HG02588 (cell line): ENCODE measurements at regions not wholly inside any gene's neighbourhood (a gene's known extent, or its start where the extent isn't known, plus 50 kb on each side); places are given as distances from the start of the nearest gene placed in this dataset.

Experiments
- ATAC-seq: cut with Tn5 transposase; IDR thresholded peaks from one replicate; pipeline ENCODE4 v1.9.1; 2021; ENCODE audit warnings: mild to moderate bottlenecking, moderate library complexity; ENCODE audit not compliant: unreplicated experiment

- no peak for ATAC-seq
Observed at GRCh38 chr4:184310881-184311709, 93.4 kb upstream of the ENPP6 start.

- ATAC-seq: no peak
Observed at GRCh38 chr4:184310171-184310567, 92.5 kb upstream of the ENPP6 start.

GRCh38 chr4:184309241-184310170 lies 91.8 kb upstream of the ENPP6 start:
- no peak for ATAC-seq

- no peak for ATAC-seq
Observed at GRCh38 chr4:184306949-184307348, 89.3 kb upstream of the ENPP6 start.

GRCh38 chr4:184306470-184306869 lies 88.8 kb upstream of the ENPP6 start:
- ATAC-seq: no peak

- ATAC-seq: no peak
Observed at GRCh38 chr4:184300816-184301215, 83.1 kb upstream of the ENPP6 start.

GRCh38 chr4:184298254-184298653 lies 80.6 kb upstream of the ENPP6 start:
- ATAC-seq: no peak

GRCh38 chr4:184295206-184295605 lies 77.5 kb upstream of the ENPP6 start:
- ATAC-seq: no peak

GRCh38 chr4:184294606-184295133 lies 77.0 kb upstream of the ENPP6 start:
- ATAC-seq: no peak

GRCh38 chr4:184293552-184293951 lies 75.9 kb upstream of the ENPP6 start:
- no peak for ATAC-seq

GRCh38 chr4:184292877-184293276 lies 75.2 kb upstream of the ENPP6 start:
- no peak for ATAC-seq

- no peak for ATAC-seq
Observed at GRCh38 chr4:184292465-184292867, 74.8 kb upstream of the ENPP6 start.

GRCh38 chr4:184289179-184289535 lies 71.5 kb upstream of the ENPP6 start:
- no peak for ATAC-seq

- peak; percentile 68 for ATAC-seq
Observed at GRCh38 chr4:184288451-184289178, 70.9 kb upstream of the ENPP6 start.

- no peak for ATAC-seq
Observed at GRCh38 chr4:184287697-184288255, 70.1 kb upstream of the ENPP6 start.

GRCh38 chr4:184286358-184286757 lies 68.7 kb upstream of the ENPP6 start:
- no peak for ATAC-seq

- no peak for ATAC-seq
Observed at GRCh38 chr4:184284742-184285141, 67.1 kb upstream of the ENPP6 start.

- no peak for ATAC-seq
Observed at GRCh38 chr4:184284336-184284690, 66.6 kb upstream of the ENPP6 start.

GRCh38 chr4:184283659-184284335 lies 66.1 kb upstream of the ENPP6 start:
- ATAC-seq: peak; percentile 0
